VCaP (cell line): ENCODE measurements at regions not wholly inside any gene's neighbourhood (a gene's known extent, or its start where the extent isn't known, plus 50 kb on each side); places are given as distances from the start of the nearest gene placed in this dataset.

Experiments
- H3K27ac ChIP-seq: fragments of 450-650 bp; 2 replicates; pipeline ENCODE4 v1.5.1; 2017
- TF ChIP-seq, protein P1 (sequence below): fragments of 450-650 bp; conservative IDR thresholded peaks from 2 replicates; pipeline ENCODE4 v1.5.1; 2017; ENCODE audit warnings: mild to moderate bottlenecking, moderate library complexity

DNA sequence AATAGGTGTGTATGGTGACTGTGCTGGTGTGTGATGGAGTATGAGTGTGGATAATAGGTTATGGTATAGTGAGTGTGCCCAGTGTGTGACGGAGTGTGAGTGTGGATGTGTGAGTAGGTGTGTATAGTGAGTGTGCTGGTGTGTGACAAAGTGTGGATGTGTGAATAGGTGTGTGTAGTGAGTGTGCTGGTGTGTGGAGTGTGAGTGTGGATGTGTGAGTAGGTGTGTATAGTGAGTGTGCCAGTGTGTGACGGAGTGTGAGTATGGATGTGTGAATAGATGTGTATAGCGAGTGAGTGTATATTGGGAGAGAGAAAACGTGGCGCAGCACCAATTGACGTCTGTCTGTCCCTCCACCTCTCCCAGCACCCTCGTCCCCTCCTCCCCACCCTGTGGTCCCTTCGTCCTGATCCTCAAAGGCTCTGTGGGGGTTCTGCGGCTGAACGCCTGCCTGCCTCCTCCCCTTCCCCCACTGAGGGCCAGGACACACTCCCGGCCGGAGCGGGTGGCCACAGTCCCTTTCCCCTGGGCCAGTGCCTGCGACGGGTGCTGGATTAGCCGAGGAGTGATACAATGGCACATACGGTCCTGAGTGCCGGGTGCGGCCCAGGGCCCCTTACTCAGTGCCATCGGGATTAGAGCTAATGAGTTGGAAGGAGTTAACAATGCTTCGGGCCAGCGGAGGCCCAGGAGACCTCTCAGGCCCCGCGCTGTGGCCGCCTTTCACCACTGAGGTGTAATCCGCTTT is 160.0 kb downstream of the MRM1 start:
- TF ChIP-seq, protein P1, sequence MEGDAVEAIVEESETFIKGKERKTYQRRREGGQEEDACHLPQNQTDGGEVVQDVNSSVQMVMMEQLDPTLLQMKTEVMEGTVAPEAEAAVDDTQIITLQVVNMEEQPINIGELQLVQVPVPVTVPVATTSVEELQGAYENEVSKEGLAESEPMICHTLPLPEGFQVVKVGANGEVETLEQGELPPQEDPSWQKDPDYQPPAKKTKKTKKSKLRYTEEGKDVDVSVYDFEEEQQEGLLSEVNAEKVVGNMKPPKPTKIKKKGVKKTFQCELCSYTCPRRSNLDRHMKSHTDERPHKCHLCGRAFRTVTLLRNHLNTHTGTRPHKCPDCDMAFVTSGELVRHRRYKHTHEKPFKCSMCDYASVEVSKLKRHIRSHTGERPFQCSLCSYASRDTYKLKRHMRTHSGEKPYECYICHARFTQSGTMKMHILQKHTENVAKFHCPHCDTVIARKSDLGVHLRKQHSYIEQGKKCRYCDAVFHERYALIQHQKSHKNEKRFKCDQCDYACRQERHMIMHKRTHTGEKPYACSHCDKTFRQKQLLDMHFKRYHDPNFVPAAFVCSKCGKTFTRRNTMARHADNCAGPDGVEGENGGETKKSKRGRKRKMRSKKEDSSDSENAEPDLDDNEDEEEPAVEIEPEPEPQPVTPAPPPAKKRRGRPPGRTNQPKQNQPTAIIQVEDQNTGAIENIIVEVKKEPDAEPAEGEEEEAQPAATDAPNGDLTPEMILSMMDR: no peak

DNA sequence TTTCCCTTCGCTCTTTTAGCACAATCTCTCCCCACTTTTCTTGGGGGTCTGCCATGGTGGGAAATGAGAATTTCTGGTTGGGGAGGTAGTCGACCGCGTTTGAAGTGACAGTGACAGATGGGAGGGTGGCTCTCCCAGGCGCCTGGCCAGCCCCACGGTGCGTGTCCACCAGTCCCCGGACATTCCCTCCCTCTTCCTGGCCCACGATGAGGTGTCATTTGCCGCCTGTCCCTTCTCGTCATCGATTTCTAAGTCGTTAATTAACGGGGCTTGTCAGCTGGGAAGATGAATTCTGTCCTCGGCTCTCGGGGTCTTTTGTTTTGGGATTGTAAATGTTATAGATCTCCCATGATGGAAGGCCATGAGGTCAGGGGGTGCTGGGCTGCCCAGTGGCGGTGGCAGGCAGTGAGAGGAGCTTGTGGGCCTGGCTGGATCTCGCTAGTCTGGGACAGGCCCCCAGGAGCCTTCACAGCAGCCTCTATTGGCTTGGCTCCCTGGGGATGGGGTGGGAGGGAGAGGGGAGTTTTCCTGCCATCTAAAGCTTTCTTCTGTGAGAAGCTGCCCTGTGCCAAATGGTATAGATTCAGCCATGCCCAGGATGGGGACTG is 164.2 kb downstream of the MRM1 start:
- no peak overlapping the region for H3K27ac ChIP-seq
- TF ChIP-seq, protein P1: no peak

More for the DNA sequence above, 160.0 kb downstream of the MRM1 start:
- H3K27ac ChIP-seq: no peak overlapping the region

DNA sequence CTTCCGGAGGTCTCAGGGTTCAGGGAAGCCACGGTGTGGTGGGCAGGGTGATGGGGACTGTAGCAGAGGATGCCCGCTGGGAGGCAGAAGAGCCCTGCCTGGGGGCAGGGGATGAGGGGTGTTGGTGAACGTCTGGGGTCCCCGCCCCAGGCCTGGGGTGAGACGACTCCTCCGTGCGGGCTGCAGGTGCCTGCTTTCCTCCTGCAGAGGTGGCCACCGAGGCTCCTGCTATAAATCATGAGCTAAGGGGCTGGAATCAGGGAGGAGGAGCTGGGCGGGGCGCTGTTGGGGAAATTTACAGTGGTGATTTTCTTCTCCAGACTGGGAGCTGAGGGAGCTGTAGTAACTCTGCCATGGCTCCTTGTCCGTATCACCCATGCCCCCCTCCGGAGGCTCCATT is 167.0 kb downstream of the MRM1 start:
- TF ChIP-seq, protein P1: no peak
- H3K27ac ChIP-seq: no peak overlapping the region

DNA sequence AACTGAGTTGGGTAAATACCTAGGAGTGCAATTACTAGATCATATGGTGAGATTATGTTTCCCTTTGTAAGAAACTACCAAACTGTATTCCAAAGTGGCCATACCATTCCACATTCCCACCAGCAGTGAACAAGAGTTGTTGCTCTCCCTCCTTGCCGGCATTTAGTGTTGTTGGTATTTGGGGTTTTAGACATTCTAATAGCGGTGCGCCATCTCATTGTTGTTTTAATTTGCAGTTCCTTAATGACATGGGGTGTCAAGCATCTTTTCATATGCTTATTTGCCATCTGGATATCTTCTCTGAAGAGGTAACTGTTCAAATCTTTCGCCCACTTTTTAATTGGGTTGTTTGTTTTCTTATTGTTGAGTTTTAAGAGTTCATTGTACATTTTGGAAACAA is 164.2 kb upstream of the LHX1 start:
- TF ChIP-seq, protein P1: no peak
- peak overlapping the region; percentile 1; the same call in 1 of the 2 replicates for H3K27ac ChIP-seq

DNA sequence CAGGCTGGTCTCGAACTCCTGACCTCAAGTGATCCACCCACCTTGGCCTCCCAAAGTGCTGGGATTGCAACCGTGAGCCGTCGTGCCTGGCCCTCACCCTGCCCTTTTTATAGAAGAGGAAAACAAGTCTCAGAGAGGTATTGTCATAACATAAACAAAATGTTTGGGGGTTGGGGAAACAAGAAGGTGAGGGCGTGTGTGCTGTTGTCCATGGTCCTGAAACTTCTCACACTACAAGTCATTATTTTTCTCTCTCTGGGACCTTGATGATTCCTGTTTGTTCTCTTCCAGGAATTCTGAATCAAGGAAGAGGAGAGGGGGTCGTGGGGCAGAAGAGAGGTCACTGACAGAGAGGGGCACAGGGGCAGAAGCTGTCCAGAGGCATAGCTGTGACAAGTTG is 160.2 kb upstream of the LHX1 start:
- TF ChIP-seq, protein P1: no peak
- H3K27ac ChIP-seq: no peak overlapping the region

DNA sequence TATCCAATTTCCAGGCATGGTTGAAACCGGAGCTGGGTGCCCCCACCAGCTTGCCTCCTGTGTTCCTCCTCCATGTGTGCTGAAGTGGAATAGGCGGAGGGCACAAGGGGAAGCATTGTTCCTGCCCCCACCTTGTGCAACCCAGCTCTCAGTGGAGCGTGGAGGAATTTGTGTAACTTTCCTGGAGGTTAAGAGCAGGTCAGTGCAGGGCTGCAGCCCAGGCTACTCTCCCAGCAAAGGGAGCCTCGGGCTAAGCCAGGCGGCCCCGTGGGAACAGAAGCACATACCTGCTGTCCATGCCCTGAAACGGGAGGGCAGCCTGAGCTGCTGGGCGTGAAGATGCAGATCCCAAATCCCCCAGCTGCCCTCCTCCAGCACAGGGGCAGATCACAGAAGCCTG is 158.8 kb upstream of the LHX1 start:
- TF ChIP-seq, protein P1: no peak; the same call in 1 of the 2 replicates
- H3K27ac ChIP-seq: no peak overlapping the region

DNA sequence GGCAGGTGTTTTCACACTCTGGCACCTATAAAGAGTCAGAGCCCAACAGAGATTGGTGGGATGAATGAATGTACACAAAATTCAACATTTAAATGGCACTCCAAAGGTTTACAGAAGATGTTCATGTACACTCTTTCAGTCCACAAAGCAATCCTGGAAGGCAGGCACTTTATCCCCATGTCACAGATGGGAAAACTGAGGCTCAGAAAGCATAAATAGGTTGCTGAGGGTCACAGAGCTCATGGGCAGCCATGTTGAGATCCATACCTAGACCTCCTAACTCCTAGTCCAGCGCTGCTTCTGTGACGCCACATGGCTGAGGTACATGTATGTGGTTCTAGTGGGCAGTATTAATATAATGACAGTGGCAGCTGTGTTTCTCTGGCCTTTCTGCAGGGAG is 157.7 kb upstream of the LHX1 start:
- H3K27ac ChIP-seq: no peak overlapping the region
- TF ChIP-seq, protein P1: no peak
